CD4-positive, alpha-beta T cell treated with Interleukin-21 for 1 hour (primary cell): ENCODE measurements at regions not wholly inside any gene's neighbourhood (a gene's known extent, or its start where the extent isn't known, plus 50 kb on each side); places are given as distances from the start of the nearest gene placed in this dataset.

Experiments
- DNase-seq: peaks from one replicate; pipeline ENCODE4 v3.0.0-alpha.2; 2020

- DNase-seq: no peak
Measured at GRCh38 chr3:5305684-5305989, 118.1 kb downstream of the EDEM1 start.

GRCh38 chr3:5309171-5309570, 121.7 kb downstream of the EDEM1 start:
- DNase-seq: no peak

GRCh38 chr3:5309602-5310001, 122.1 kb downstream of the EDEM1 start:
- DNase-seq: no peak

GRCh38 chr3:5310509-5310908, 123.0 kb downstream of the EDEM1 start:
- DNase-seq: no peak

- no peak for DNase-seq
Measured at GRCh38 chr3:5312290-5312689, 124.8 kb downstream of the EDEM1 start.

- no peak for DNase-seq
Measured at GRCh38 chr3:5314897-5315296, 127.4 kb downstream of the EDEM1 start.

GRCh38 chr3:5317557-5317956, 130.1 kb downstream of the EDEM1 start:
- no peak for DNase-seq

GRCh38 chr3:5319454-5319853, 131.9 kb downstream of the EDEM1 start:
- no peak for DNase-seq

GRCh38 chr3:5321666-5322340, 134.3 kb downstream of the EDEM1 start:
- DNase-seq: no peak

- no peak for DNase-seq
Measured at GRCh38 chr3:5324780-5325179, 137.3 kb downstream of the EDEM1 start.

GRCh38 chr3:5330152-5330810, 142.8 kb downstream of the EDEM1 start:
- no peak for DNase-seq

- no peak for DNase-seq
Measured at GRCh38 chr3:5331567-5332269, 144.2 kb downstream of the EDEM1 start.

- DNase-seq: no peak
Measured at GRCh38 chr3:5332270-5332956, 144.9 kb downstream of the EDEM1 start.

GRCh38 chr3:5339967-5340535, 152.5 kb downstream of the EDEM1 start:
- no peak for DNase-seq

GRCh38 chr3:5341610-5342009, 154.1 kb downstream of the EDEM1 start:
- no peak for DNase-seq

- DNase-seq: no peak
Measured at GRCh38 chr3:5343459-5343858, 156.0 kb downstream of the EDEM1 start.

GRCh38 chr3:5344707-5345106, 157.2 kb downstream of the EDEM1 start:
- DNase-seq: no peak

- no peak for DNase-seq
Measured at GRCh38 chr3:5347486-5347885, 160.0 kb downstream of the EDEM1 start.

GRCh38 chr3:5348229-5348902, 160.9 kb downstream of the EDEM1 start:
- DNase-seq: no peak

- DNase-seq: no peak
Measured at GRCh38 chr3:5349343-5349742, 161.8 kb downstream of the EDEM1 start.

- DNase-seq: no peak
Measured at GRCh38 chr3:5357089-5357488, 169.6 kb downstream of the EDEM1 start.

GRCh38 chr3:5358911-5359310, 171.4 kb downstream of the EDEM1 start:
- no peak for DNase-seq

GRCh38 chr3:5360453-5360852, 172.9 kb downstream of the EDEM1 start:
- DNase-seq: no peak
